Mucosa of stomach (tissue), 1 donor: ENCODE measurements at regions not wholly inside any gene's neighbourhood (a gene's known extent, or its start where the extent isn't known, plus 50 kb on each side); places are given as distances from the start of the nearest gene placed in this dataset.

Source experiments
- H3K27me3 ChIP-seq: one replicate; pipeline ENCODE4 v1.7.0; 2013; ENCODE audit warnings: mild to moderate bottlenecking, low read length; ENCODE audit not compliant: control insufficient read depth, insufficient read depth
- H3K36me3 ChIP-seq: one replicate; pipeline ENCODE4 v1.7.0; 2013; ENCODE audit warnings: low read length; ENCODE audit not compliant: control insufficient read depth, insufficient read depth
- H3K4me1 ChIP-seq: one replicate; pipeline ENCODE4 v1.7.0; 2013; ENCODE audit warnings: mild to moderate bottlenecking, low read length; ENCODE audit not compliant: control insufficient read depth, insufficient read depth
- H3K4me3 ChIP-seq: one replicate; pipeline ENCODE4 v1.7.0; 2013; ENCODE audit warnings: low read length
- H3K9ac ChIP-seq: one replicate; pipeline ENCODE4 v1.7.0; 2013; ENCODE audit warnings: mild to moderate bottlenecking, low read length, moderate library complexity
- H3K9me3 ChIP-seq: one replicate; pipeline ENCODE4 v1.7.0; 2013; ENCODE audit warnings: mild to moderate bottlenecking, low read length, moderate library complexity; ENCODE audit not compliant: control insufficient read depth
- donor health status: Pancreatic carcinoma.

GRCh38 chr6:163775313-163775712, 360.8 kb downstream of the QKI start:
- Histone ChIP-seq H3K4me3 (no peak overlapping the region), H3K27me3 (no peaks in the 10 kb centered on the region), H3K4me1 (no peaks in the 10 kb centered on the region), H3K9me3 (no peaks in the 10 kb centered on the region), H3K9ac (no peak overlapping the region), H3K36me3 (no peaks in the 10 kb centered on the region)

- H3K9me3 ChIP-seq, result no peaks in the 10 kb centered on the region
- no peak overlapping the region for H3K9ac ChIP-seq
- H3K4me1 ChIP-seq, result no peaks in the 10 kb centered on the region
- no peak overlapping the region for H3K4me3 ChIP-seq
- H3K36me3 ChIP-seq, result no peaks in the 10 kb centered on the region
- no peaks in the 10 kb centered on the region for H3K27me3 ChIP-seq
Observed at GRCh38 chr6:163774485-163774884, 360.0 kb downstream of the QKI start.

- Histone ChIP-seq H3K9ac (no peak overlapping the region), H3K4me3 (no peak overlapping the region), H3K9me3 (no peaks in the 10 kb centered on the region), H3K4me1 (no peaks in the 10 kb centered on the region), H3K27me3 (no peaks in the 10 kb centered on the region), H3K36me3 (no peaks in the 10 kb centered on the region)
Observed at GRCh38 chr6:163773646-163774045, 359.1 kb downstream of the QKI start.

- Histone ChIP-seq H3K4me3 (no peak overlapping the region), H3K27me3 (no peaks in the 10 kb centered on the region), H3K36me3 (no peaks in the 10 kb centered on the region), H3K4me1 (no peaks in the 10 kb centered on the region), H3K9ac (no peak overlapping the region), H3K9me3 (no peaks in the 10 kb centered on the region)
Observed at GRCh38 chr6:163772701-163773100, 358.2 kb downstream of the QKI start.

GRCh38 chr6:163771180-163771579, 356.7 kb downstream of the QKI start:
- Histone ChIP-seq H3K9me3 (no peaks in the 10 kb centered on the region), H3K4me3 (no peak overlapping the region), H3K36me3 (no peaks in the 10 kb centered on the region), H3K27me3 (no peaks in the 10 kb centered on the region), H3K4me1 (no peaks in the 10 kb centered on the region), H3K9ac (no peak overlapping the region)

GRCh38 chr6:163768905-163769304, 354.4 kb downstream of the QKI start:
- Histone ChIP-seq H3K9ac (no peak overlapping the region), H3K27me3 (no peaks in the 10 kb centered on the region), H3K4me3 (no peak overlapping the region), H3K36me3 (no peaks in the 10 kb centered on the region), H3K4me1 (no peaks in the 10 kb centered on the region), H3K9me3 (no peaks in the 10 kb centered on the region)

- no peak overlapping the region for H3K4me3 ChIP-seq
- no peaks in the 10 kb centered on the region for H3K36me3 ChIP-seq
- no peaks in the 10 kb centered on the region for H3K4me1 ChIP-seq
- H3K9ac ChIP-seq, result no peak overlapping the region
- H3K27me3 ChIP-seq, result no peaks in the 10 kb centered on the region
- H3K9me3 ChIP-seq, result no peaks in the 10 kb centered on the region
Observed at GRCh38 chr6:163766936-163767335, 352.4 kb downstream of the QKI start.

GRCh38 chr6:163765335-163765734, 350.8 kb downstream of the QKI start:
- Histone ChIP-seq H3K9me3 (no peaks in the 10 kb centered on the region), H3K4me1 (no peaks in the 10 kb centered on the region), H3K4me3 (no peak overlapping the region), H3K9ac (no peak overlapping the region), H3K36me3 (no peaks in the 10 kb centered on the region), H3K27me3 (no peaks in the 10 kb centered on the region)

- Histone ChIP-seq H3K9me3 (no peaks in the 10 kb centered on the region), H3K9ac (no peak overlapping the region), H3K27me3 (no peaks in the 10 kb centered on the region), H3K4me3 (no peak overlapping the region), H3K36me3 (no peaks in the 10 kb centered on the region), H3K4me1 (no peaks in the 10 kb centered on the region)
Observed at GRCh38 chr6:163764565-163764964, 350.0 kb downstream of the QKI start.

- Histone ChIP-seq H3K36me3 (no peaks in the 10 kb centered on the region), H3K4me3 (no peak overlapping the region), H3K4me1 (no peaks in the 10 kb centered on the region), H3K9ac (no peak overlapping the region), H3K27me3 (no peaks in the 10 kb centered on the region), H3K9me3 (no peaks in the 10 kb centered on the region)
Observed at GRCh38 chr6:163761481-163761880, 347.0 kb downstream of the QKI start.

- Histone ChIP-seq H3K9me3 (no peaks in the 10 kb centered on the region), H3K36me3 (no peaks in the 10 kb centered on the region), H3K9ac (no peak overlapping the region), H3K4me1 (no peaks in the 10 kb centered on the region), H3K27me3 (no peaks in the 10 kb centered on the region), H3K4me3 (no peak overlapping the region)
Observed at GRCh38 chr6:163760860-163761259, 346.3 kb downstream of the QKI start.

- H3K27me3 ChIP-seq, result no peaks in the 10 kb centered on the region
- H3K36me3 ChIP-seq, result no peaks in the 10 kb centered on the region
- no peak overlapping the region for H3K9ac ChIP-seq
- no peak overlapping the region for H3K4me3 ChIP-seq
- no peaks in the 10 kb centered on the region for H3K9me3 ChIP-seq
- no peaks in the 10 kb centered on the region for H3K4me1 ChIP-seq
Observed at GRCh38 chr6:163759542-163759941, 345.0 kb downstream of the QKI start.

- H3K4me1 ChIP-seq, result no peaks in the 10 kb centered on the region
- H3K4me3 ChIP-seq, result no peak overlapping the region
- H3K27me3 ChIP-seq, result no peaks in the 10 kb centered on the region
- no peaks in the 10 kb centered on the region for H3K36me3 ChIP-seq
- no peaks in the 10 kb centered on the region for H3K9me3 ChIP-seq
- no peak overlapping the region for H3K9ac ChIP-seq
Observed at GRCh38 chr6:163757520-163757919, 343.0 kb downstream of the QKI start.
